Right cardiac atrium (tissue), 5 donors: ENCODE measurements at regions not wholly inside any gene's neighbourhood (a gene's known extent, or its start where the extent isn't known, plus 50 kb on each side); places are given as distances from the start of the nearest gene placed in this dataset.

Experiments used
- ATAC-seq, 2 donors: fragments of 200-7000 bp; cut with Tn5 transposase; one replicate each; pipeline versions ENCODE4 v1.8.0 to v1.9.1; 2020; ENCODE audit warnings: moderate library complexity in 2 of 2, mild to moderate bottlenecking in 1 of 2
- DNase-seq, 3 donors: peaks; one replicate each; pipeline ENCODE4 v3.0.0-alpha.2; 2020
- H3K27ac ChIP-seq: one replicate; pipeline ENCODE4 v1.5.1; 2013; ENCODE audit warnings: mild to moderate bottlenecking, low read length, control low read depth, moderate library complexity
- H3K27me3 ChIP-seq: one replicate; pipeline ENCODE4 v1.6.1; 2013; ENCODE audit not compliant: control insufficient read depth, insufficient read depth
- H3K4me1 ChIP-seq: one replicate; pipeline ENCODE4 v1.6.1; 2013; ENCODE audit warnings: low read length; ENCODE audit not compliant: control insufficient read depth, insufficient read depth
- H3K4me3 ChIP-seq: one replicate; pipeline ENCODE4 v1.5.1; 2013; ENCODE audit warnings: low read length, control low read depth
- H3K9me3 ChIP-seq: one replicate; pipeline ENCODE4 v1.6.1; 2013; ENCODE audit warnings: low read length; ENCODE audit not compliant: control insufficient read depth
- WGBS: extraction: QIAGEN DNeasy Blood & Tissue Kit; methylation state at CpG from one replicate; pipeline ENCODE4 v1.1.7; 2013; 5-methylcytosine and 5-hydroxymethylcytosine counted together
- intact Hi-C, 4 donors: fragments of 100-400 bp; cut with DNase I; formaldehyde crosslinking; loops; one replicate each; pipeline versions ENCODE4 v1.11.0 to v1.14.0; 2022 to 2023
- donor health status: healthy with polysubstance abuse.
- donor health status: DM: no; HTN: yes; CAD: no.
- donor health status: DM: no; HTN: no; CAD: no.
- donor health status: DM: no; HTN: yes; CAD: no; lungs with severe emphysema.
- donor health status: DM: yes; HTN: yes; CAD: no.

GRCh38 chr7:10121631-10122030, 852.0 kb upstream of the PHF14 start:
- no peaks in the 10 kb centered on the region for H3K4me1 ChIP-seq
- no peak for DNase-seq
- no peaks in the 10 kb centered on the region for H3K27me3 ChIP-seq
- no peak overlapping the region for H3K27ac ChIP-seq
- H3K9me3 ChIP-seq: no peaks in the 10 kb centered on the region
- 37% methylated on average over 2 of the region's 2 CpGs for WGBS
- intact Hi-C loops: no loop called here
- peak; percentile 83 for ATAC-seq
- no peak overlapping the region for H3K4me3 ChIP-seq

GRCh38 chr7:10122551-10123100, 851.0 kb upstream of the PHF14 start:
- Histone ChIP-seq H3K4me1 (no peaks in the 10 kb centered on the region), H3K27ac (peak overlapping the region; percentile 16), H3K4me3 (no peak overlapping the region), H3K27me3 (no peaks in the 10 kb centered on the region), H3K9me3 (no peaks in the 10 kb centered on the region)
- WGBS: 20% methylated on average over 4 of the region's 4 CpGs
- ATAC-seq: peak; percentile 89 to 90
- intact Hi-C loops: no loop called here
- DNase-seq: peak; percentile 24 to 47 (median 25)

DNA sequence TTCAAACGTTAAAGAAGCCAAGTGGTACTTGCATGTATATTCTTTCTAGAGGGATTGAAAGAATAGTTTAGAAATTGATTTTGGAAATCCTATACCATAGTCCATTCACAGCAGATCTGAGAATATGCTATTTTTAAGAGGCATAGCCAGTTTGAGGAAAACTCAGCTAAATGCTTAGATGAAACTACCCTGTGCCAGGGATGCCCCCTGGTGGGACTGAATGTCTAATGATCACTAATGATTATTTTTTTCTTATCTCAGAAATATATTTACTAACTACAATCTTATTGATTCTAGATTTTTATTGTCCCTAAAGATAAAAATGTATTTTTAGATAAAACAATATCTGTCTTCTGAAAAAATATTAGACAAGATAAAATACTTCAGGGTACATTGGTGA, 844.9 kb upstream of the PHF14 start:
- Histone ChIP-seq H3K9me3 (no peaks in the 10 kb centered on the region), H3K27me3 (no peaks in the 10 kb centered on the region), H3K27ac (no peak overlapping the region), H3K4me1 (no peaks in the 10 kb centered on the region), H3K4me3 (no peak overlapping the region)
- ATAC-seq: no peak
- no peak for DNase-seq
- intact Hi-C loops: no loop called here
- WGBS: 42% methylated on average over 1 of the region's 1 CpG

GRCh38 chr7:10138087-10138854, 835.4 kb upstream of the PHF14 start:
- Histone ChIP-seq H3K27me3 (no peaks in the 10 kb centered on the region), H3K9me3 (no peaks in the 10 kb centered on the region), H3K4me1 (no peaks in the 10 kb centered on the region), H3K27ac (no peak overlapping the region), H3K4me3 (no peak overlapping the region)
- ATAC-seq (peak; percentile 66 to 96), DNase-seq (no peak)
- intact Hi-C loops: no loop called here
- 71% methylated on average over 5 of the region's 5 CpGs for WGBS

GRCh38 chr7:10146271-10146670, 827.4 kb upstream of the PHF14 start:
- Histone ChIP-seq H3K27ac (no peak overlapping the region), H3K9me3 (no peaks in the 10 kb centered on the region), H3K27me3 (no peaks in the 10 kb centered on the region), H3K4me3 (no peak overlapping the region), H3K4me1 (no peaks in the 10 kb centered on the region)
- intact Hi-C loops: no loop called here
- no peak for ATAC-seq
- WGBS: 71% methylated on average over 2 of the region's 2 CpGs
- no peak for DNase-seq

GRCh38 chr7:10156972-10157371, 816.7 kb upstream of the PHF14 start:
- ATAC-seq: peak; percentile 85 to 98
- Histone ChIP-seq H3K9me3 (no peaks in the 10 kb centered on the region), H3K27me3 (no peaks in the 10 kb centered on the region), H3K27ac (no peak overlapping the region), H3K4me1 (no peaks in the 10 kb centered on the region), H3K4me3 (peak overlapping the region; percentile 41)
- intact Hi-C loops: no loop called here
- DNase-seq: no peak
- 54% methylated on average over 2 of the region's 2 CpGs for WGBS

- H3K9me3 ChIP-seq: no peaks in the 10 kb centered on the region
- H3K4me3 ChIP-seq: no peak overlapping the region
- intact Hi-C loops: no loop called here
- ATAC-seq (no peak), DNase-seq (no peak)
- H3K27me3 ChIP-seq: no peaks in the 10 kb centered on the region
- 78% methylated on average over 2 of the region's 2 CpGs for WGBS
- no peaks in the 10 kb centered on the region for H3K4me1 ChIP-seq
- H3K27ac ChIP-seq: no peak overlapping the region
These were observed 791.7 kb upstream of the PHF14 start for GRCh38 chr7:10181996-10182395.

- Histone ChIP-seq H3K9me3 (no peaks in the 10 kb centered on the region), H3K27ac (no peak overlapping the region), H3K27me3 (no peaks in the 10 kb centered on the region), H3K4me1 (no peaks in the 10 kb centered on the region), H3K4me3 (no peak overlapping the region)
- WGBS: 93% methylated on average over 3 of the region's 3 CpGs
- DNase-seq (no peak), ATAC-seq (no peak)
- intact Hi-C loops: no loop called here
These were observed 781.6 kb upstream of the PHF14 start for GRCh38 chr7:10192074-10192473.

DNA sequence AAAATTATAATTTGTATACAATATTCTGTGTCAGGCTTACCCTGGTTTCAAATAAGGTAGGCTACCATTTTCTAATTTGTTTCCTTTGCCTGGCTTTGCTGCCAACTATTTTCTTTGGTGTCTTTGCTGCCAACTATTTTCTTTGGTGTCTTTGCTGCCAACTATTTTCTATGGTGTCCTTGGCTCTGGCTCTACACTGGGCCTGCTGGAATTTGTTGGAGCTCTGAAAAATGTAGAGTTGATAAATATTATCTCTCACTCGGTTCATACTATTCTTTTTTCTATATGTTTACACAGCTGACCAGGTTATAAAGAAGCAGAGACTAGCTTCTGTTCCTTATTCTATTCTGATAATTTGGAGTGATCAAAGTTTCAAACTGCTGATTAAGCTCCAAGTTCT, 768.0 kb upstream of the PHF14 start:
- Histone ChIP-seq H3K4me3 (no peak overlapping the region), H3K27me3 (no peaks in the 10 kb centered on the region), H3K27ac (no peak overlapping the region), H3K4me1 (no peaks in the 10 kb centered on the region), H3K9me3 (no peaks in the 10 kb centered on the region)
- DNase-seq (no peak), ATAC-seq (no peak)
- intact Hi-C loops: no loop called here
- WGBS: 19% methylated on average over 1 of the region's 1 CpG

DNA sequence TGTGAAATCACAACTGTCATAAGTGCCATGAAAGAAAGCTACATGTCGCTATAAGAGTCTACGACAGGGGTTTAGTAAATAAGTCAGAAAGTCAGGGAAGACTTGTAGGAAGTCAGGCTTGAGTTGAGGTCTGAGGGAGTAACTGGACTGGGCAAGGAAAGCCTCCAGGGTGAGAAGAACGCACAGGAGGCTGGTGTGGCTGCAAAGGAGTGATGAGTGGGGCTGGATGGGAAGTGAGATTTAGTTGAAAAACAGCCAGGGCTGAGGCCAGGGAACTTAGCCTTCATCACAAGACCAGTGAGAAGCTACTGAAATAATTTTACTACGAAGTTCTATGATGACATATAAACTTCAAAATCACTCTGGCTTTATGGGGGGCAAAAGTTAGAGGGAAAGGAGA, 763.7 kb upstream of the PHF14 start:
- 48% methylated on average over 4 of the region's 4 CpGs for WGBS
- ATAC-seq: peak; percentile 58 to 78

DNA sequence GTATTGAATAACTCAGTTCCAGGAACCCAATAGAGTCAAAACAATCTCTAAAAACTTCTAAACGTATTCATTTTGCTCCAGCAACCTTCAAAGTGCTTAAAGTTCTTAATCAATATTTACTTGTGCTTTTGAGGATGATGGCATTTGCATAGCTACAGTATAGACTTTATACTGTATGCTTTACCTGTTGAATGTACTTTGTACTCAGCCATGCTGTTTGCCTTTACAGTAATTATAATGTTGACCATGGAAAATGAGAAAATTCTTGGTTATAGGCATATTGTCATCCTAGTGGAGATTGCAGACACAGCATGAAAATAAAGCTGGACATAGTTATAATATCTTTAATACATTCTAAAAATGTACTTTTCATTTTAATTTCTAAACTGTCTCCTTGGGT, 762.7 kb upstream of the PHF14 start:
- intact Hi-C loops: no loop called here
- no peak overlapping the region for H3K27ac ChIP-seq
- no peaks in the 10 kb centered on the region for H3K27me3 ChIP-seq
- 91% methylated on average over 1 of the region's 1 CpG for WGBS
- no peaks in the 10 kb centered on the region for H3K4me1 ChIP-seq
- H3K9me3 ChIP-seq: no peaks in the 10 kb centered on the region
- no peak for DNase-seq
- no peak overlapping the region for H3K4me3 ChIP-seq
- ATAC-seq: no peak

More for the DNA sequence above, 763.7 kb upstream of the PHF14 start:
- H3K4me1 ChIP-seq: no peaks in the 10 kb centered on the region
- no peak overlapping the region for H3K27ac ChIP-seq
- H3K27me3 ChIP-seq: no peaks in the 10 kb centered on the region
- H3K4me3 ChIP-seq: no peak overlapping the region
- H3K9me3 ChIP-seq: no peaks in the 10 kb centered on the region
- peak in 1 of 3 donors; percentile 41 for DNase-seq
- intact Hi-C loops: no loop called here
